H1 (cell line): ENCODE measurements at regions not wholly inside any gene's neighbourhood (a gene's known extent, or its start where the extent isn't known, plus 50 kb on each side); places are given as distances from the start of the nearest gene placed in this dataset.

Source experiments
- HDAC6 ChIP-seq: IDR thresholded peaks from one replicate; pipeline ENCODE4 v1.7.1; 2012; ENCODE audit warnings: low read depth, mild to moderate bottlenecking, inconsistent platforms, low read length, moderate library complexity
- YY1 ChIP-seq: IDR thresholded peaks from 2 replicates; pipeline ENCODE4 v1.6.1; 2011; ENCODE audit warnings: low read depth, mild to moderate bottlenecking, low read length
- TF ChIP-seq, protein P1 (sequence below): IDR thresholded peaks from 2 replicates; pipeline ENCODE4 v1.6.1; 2012; ENCODE audit warnings: low read length, inconsistent platforms

GRCh38 chr10:9868499-9868898 lies 1149.2 kb upstream of the CELF2 start (continued):
- TF ChIP-seq, protein P1, sequence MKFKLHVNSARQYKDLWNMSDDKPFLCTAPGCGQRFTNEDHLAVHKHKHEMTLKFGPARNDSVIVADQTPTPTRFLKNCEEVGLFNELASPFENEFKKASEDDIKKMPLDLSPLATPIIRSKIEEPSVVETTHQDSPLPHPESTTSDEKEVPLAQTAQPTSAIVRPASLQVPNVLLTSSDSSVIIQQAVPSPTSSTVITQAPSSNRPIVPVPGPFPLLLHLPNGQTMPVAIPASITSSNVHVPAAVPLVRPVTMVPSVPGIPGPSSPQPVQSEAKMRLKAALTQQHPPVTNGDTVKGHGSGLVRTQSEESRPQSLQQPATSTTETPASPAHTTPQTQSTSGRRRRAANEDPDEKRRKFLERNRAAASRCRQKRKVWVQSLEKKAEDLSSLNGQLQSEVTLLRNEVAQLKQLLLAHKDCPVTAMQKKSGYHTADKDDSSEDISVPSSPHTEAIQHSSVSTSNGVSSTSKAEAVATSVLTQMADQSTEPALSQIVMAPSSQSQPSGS, result no peak
- no peak for TF ChIP-seq YY1
- TF ChIP-seq HDAC6, result no peak
- TF ChIP-seq, all 59 proteins: peak for 0
